GM13977 (cell line): ENCODE measurements at regions not wholly inside any gene's neighbourhood (a gene's known extent, or its start where the extent isn't known, plus 50 kb on each side); places are given as distances from the start of the nearest gene placed in this dataset.

Experiments used
- DNase-seq: peaks from one replicate; pipeline ENCODE4 v3.0.0; 2012; ENCODE audit warnings: low spot score
- CTCF ChIP-seq: IDR thresholded peaks from 2 replicates; pipeline ENCODE4 v1.5.1; 2012; ENCODE audit warnings: mild to moderate bottlenecking, control low read depth; ENCODE audit not compliant: insufficient read depth; ENCODE audit errors: extremely low read depth, missing control alignments
- in situ Hi-C: fragments of 300-500 bp; cut with MboI; formaldehyde crosslinking; loops from one replicate; pipeline ENCODE4 v1.12.0; 2022; ENCODE audit warnings: low sequenced_read_pairs, low pct_unique_long_range_greater_than_20kb, mixed read lengths, inconsistent platforms; ENCODE audit not compliant: unreplicated experiment

GRCh38 chr15:47568030-47568429 is 149.3 kb upstream of the SEMA6D start:
- no peak for TF ChIP-seq CTCF
- in situ Hi-C loops: no loop called here
- no peak for DNase-seq

GRCh38 chr15:47570044-47570443 is 147.3 kb upstream of the SEMA6D start:
- in situ Hi-C loops: no loop called here

GRCh38 chr15:47570451-47570850 is 146.9 kb upstream of the SEMA6D start:
- no peak for TF ChIP-seq CTCF
- DNase-seq: no peak
- in situ Hi-C loops: no loop called here

More at GRCh38 chr15:47570044-47570443, 147.3 kb upstream of the SEMA6D start:
- DNase-seq: no peak
- TF ChIP-seq CTCF: no peak

GRCh38 chr15:47570881-47571640 is 146.2 kb upstream of the SEMA6D start:
- no peak for DNase-seq
- in situ Hi-C loops: no loop called here
- TF ChIP-seq CTCF: no peak

- DNase-seq: no peak
- in situ Hi-C loops: no loop called here
- TF ChIP-seq CTCF: no peak
Observed at GRCh38 chr15:47573673-47574072, 143.6 kb upstream of the SEMA6D start.

- DNase-seq: no peak
- in situ Hi-C loops: no loop called here
Observed at GRCh38 chr15:47577000-47577399, 140.3 kb upstream of the SEMA6D start.

More at GRCh38 chr15:47577000-47577399, 140.3 kb upstream of the SEMA6D start:
- no peak for TF ChIP-seq CTCF
